ENCODE measurements at regions not wholly inside any gene's neighbourhood (a gene's known extent, or its start where the extent isn't known, plus 50 kb on each side); places are given as distances from the start of the nearest gene placed in this dataset.

- TF ChIP-seq, protein P1, sequence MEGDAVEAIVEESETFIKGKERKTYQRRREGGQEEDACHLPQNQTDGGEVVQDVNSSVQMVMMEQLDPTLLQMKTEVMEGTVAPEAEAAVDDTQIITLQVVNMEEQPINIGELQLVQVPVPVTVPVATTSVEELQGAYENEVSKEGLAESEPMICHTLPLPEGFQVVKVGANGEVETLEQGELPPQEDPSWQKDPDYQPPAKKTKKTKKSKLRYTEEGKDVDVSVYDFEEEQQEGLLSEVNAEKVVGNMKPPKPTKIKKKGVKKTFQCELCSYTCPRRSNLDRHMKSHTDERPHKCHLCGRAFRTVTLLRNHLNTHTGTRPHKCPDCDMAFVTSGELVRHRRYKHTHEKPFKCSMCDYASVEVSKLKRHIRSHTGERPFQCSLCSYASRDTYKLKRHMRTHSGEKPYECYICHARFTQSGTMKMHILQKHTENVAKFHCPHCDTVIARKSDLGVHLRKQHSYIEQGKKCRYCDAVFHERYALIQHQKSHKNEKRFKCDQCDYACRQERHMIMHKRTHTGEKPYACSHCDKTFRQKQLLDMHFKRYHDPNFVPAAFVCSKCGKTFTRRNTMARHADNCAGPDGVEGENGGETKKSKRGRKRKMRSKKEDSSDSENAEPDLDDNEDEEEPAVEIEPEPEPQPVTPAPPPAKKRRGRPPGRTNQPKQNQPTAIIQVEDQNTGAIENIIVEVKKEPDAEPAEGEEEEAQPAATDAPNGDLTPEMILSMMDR (IDR thresholded peaks at IDR 0.05): no peak
- TF ChIP-seq RFX5 (IDR thresholded peaks at IDR 0.05; ENCODE audit: low read length) (no peak), TEAD4 (IDR thresholded peaks at IDR 0.05; ENCODE audit: borderline replicate concordance, insufficient read depth) (no peak), JUND (IDR thresholded peaks at IDR 0.05) (no peak), EP300 (IDR thresholded peaks at IDR 0.05; ENCODE audit: borderline replicate concordance in 1 of 2, low read depth in 1 of 2, low read length in 1 of 2) (no peak)
These were observed 257.2 kb downstream of the ANAPC1 start for GRCh38 chr2:111626865-111627163.
